Stimulated activated CD8-positive, alpha-beta memory T cell treated with anti-CD3 and anti-CD28 coated beads, Interleukin-7, amount 100 ng/mL, for 1 hour (primary cell): ENCODE measurements at regions not wholly inside any gene's neighbourhood (a gene's known extent, or its start where the extent isn't known, plus 50 kb on each side); places are given as distances from the start of the nearest gene placed in this dataset.
"Not testable (repeated sequence)": the region's sequence is repeated elsewhere in the genome, so short reads cannot be mapped to it uniquely, and the experiment has no call there.

Experiments used
- DNase-seq, 2 donors: peaks; one replicate each; pipeline ENCODE4 v3.0.0-alpha.2; 2020; ENCODE audit warnings: low read depth in 2 of 2

DNA sequence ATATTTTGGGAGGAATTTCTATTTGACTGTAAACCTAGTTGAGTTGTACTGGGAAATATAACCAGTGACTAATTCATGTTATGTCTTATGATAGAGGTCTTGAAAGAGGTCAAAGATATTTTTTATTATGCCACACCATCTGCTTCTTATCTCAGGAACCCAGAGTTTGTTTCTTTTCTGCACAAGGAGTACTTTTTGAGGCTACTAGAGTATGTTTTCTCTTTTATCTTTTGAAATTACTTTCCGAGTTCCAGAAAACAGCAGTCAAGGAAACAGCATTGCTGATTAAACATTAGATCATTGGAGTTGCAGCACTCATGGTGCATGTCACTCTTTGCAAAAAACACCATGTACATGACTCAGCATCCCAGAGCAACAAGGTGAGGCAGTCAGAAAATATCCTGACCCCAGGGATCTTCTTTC, 645.8 kb upstream of the NR2F2 start:
- no peak for DNase-seq

DNA sequence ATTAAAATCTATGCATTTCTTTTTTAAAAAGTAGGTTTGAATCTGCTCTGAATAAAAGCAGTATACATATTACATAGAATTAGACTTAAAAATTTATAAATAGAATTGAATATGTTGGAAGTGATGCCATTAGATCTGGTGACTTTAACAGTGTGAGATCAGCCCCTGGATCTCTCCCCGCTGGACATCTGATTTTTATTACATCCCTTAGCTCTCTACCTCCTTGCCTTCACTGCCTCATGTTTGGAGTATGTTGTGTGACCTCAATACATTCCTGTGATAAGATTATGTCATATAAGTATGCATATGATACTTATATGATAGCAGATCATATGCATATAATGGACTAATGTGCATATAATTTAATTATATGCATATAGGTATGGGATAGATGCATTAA, 643.4 kb upstream of the NR2F2 start:
- no peak for DNase-seq

DNA sequence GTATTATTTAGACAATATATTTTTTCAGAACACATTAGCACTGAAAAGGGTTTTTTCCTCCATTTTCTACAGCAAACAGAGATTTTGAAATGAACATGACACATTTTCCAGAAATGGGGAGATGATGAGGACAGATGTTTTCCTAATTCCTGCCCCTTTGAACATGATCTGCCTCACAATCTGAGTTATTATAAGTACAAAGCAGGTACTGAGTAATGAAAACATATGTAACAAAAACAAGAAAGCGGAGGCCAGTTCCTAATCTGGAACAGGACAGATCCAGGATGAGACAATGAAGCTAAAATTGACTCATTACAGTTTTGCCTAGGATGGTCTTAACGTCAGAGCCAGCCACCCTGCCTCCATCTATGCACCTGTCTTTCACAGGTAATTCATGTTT, 642.8 kb upstream of the NR2F2 start:
- DNase-seq, result no peak

DNA sequence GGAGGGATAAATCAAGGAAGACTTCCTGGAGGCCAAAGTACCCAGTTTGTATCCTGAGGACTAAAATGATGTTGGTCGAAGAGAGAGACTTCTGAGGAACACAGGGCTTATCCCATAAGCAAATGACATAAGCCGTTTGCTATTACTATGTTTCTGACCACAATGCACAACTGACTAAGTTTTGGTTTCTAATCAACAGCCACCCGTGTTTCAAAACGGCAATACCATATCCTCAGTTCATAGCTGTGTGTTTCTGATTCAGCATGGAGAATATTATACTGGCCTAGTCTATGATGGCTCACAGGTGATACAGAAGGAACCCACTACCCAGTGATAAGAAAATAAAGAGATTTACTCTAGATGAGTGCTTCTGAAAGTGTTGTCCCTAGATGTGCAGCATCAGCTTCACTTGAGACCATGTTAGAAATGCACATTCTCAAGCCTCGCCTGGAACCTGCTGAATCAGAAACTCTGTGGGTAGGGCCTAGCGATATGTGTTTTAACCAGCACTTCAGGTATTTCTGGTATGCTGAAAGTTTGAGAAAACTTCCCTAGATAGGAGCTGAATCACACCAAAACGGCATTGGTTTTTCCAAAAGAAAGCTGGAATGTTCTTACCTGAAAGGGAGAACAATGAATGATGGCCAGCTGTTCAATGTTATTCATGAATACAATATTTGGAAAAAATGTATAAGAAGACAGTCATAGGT, 639.7 kb upstream of the NR2F2 start:
- DNase-seq, result no peak

DNA sequence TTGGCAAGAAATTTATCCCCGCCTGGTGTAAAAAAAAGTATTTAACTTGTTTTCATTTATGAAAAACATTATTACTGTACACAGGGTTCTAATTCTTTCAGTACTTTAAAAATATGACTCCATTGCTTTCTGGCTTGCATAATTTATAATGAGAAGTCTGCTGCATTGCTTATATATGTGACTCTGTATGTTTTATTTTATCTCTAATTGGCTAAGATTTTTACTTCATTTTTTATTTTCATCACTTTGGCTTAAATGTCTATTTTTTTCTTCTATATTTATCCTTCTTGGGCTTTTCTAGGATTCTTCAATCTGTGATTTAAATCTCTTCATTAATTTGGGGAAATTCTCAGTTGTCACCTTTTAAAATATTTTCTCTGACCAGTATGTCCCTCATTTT, 636.6 kb upstream of the NR2F2 start:
- DNase-seq, result no peak

DNA sequence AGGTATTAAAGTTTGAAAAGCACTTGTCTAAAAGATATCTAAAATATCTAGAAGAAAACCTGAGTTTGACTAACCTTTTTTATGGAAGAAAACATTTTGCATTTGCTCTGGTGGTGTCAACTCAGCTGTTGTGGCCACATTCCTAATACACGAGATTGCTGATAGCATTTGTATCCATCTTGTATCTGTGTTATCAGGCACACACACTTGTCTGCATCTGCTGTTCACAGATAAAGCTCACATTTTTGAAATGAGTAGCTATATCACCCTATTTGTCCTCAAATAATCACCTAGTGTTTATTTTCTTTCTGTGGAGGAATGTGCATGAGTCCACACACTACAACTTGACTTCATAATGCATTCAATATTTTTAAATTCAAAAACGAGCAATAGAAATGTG, 632.3 kb upstream of the NR2F2 start:
- no peak for DNase-seq

DNA sequence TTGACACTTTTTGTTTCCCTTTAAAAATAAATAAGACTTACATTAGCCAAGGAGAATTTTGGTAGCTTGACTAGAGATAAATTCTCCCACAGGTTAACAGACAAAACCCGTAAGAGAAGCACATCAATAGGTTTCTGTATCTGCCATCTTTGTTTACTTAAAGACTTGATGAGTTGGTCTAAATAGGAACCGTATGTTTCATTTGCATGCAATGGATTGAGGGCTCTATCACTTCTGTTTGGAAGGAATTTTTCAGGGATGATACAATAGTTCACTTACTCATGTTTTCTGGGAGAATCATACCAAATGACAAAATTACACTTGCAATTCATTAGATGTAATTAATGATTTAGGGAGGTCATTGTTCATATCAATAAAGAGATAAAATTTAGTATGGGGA, 631.5 kb upstream of the NR2F2 start:
- no peak for DNase-seq

DNA sequence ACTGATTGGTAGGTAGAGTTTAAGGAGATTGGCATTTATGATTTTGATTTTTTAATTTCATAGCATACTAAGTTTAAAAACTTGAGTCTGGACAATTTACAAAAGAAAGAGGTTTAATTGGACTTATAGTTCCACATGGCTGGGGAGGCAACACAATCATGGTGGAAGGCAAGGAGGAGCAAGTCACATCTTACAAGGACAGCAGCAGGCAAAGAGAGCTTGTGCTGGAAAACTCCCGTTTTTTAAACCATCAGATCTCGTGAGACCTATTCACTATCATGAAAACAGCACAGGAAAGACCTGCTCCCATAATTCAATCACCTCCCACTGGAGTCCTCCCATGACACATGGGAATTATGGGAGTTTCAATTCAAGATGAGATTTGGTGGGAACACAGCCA, 630.9 kb upstream of the NR2F2 start:
- DNase-seq, result no peak

DNA sequence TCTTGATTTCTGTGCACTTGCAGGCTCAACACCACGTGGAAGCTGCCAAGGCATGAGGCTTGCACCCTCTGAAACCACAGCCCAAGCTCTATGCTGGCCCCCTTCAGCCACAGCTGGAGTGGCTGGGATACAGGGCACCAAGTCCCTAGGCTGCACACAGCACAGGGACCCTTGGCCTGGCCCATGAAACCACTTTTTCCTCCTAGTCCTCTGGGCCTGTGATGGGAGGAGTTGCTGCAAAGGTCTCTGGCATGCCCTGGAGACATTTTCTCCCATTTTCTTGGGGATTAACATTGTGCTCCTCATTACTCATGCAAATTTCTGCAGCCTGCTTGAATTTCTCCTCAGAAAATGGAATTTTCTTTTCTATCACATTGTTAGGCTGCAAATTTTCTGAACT, 629.8 kb upstream of the NR2F2 start:
- not testable (repeated sequence) for DNase-seq

DNA sequence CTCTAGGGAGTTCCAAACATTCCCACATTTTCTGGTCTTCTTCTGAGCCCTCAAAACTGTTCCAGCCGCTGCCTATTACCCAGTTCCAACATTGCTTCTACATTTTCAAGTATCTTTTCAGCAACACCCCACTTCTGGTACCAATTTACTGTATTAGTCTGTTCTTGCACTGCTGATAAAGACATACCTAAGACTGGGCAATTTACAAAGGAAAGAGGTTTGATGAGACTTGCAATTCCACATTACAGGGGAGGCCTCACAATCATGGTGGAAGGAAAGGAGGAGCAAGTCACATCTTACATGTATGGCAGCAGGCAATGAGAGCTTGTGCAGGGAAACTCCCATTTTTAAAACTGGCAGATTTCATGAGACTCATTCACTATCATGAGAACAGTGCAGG, 629.1 kb upstream of the NR2F2 start:
- DNase-seq, result no peak

DNA sequence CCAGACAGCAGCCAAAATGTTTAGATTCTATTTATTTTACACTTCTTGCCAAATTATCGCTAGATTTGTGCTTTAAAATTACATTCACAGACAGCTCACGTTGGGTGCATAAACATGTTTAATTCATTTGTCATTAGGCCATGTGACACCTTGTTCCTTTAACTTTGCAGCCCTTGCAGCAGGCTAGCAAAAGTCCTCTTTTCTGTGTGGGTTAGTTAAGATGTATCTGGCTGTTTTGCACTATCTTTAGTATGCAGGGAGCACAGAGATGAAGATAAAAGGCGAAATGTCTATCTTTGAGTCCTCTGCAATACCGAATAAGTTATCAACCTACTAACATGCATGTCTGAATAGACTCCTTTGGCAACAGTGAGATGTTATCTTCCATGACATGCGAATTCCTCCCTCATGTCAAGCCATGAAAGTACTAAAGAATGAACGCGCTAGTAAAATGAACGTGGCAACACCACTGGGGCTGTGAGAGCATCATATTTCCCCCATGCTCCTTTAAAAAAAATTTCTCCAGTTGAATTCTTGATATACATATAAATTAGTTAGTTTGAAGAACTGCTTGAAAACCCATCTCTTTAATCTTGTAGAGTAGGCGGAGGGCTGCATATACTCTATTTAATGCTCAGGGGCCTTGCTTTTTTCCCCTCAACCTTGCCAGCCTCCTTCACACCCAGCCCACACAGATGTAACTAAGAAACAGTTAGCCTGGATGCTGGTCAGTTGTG, 620.4 kb upstream of the NR2F2 start:
- no peak for DNase-seq

DNA sequence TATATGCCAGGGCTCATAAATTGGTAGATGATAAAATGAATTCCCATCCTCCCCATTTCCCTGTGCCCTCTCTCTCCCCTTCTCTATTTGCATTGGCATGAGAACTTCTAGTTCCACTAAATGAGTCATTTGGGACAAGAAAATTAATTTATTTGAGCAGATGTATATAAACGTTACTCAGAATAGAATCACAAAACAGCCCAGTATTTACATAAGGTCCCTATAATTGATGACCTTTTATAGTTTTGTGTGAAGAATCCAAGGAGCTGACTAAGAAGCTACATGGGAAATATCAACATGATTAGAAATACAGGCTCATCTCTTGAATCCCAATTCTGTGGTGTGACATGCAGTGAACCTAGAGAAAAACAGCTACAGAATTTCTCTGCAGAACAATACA, 617.7 kb upstream of the NR2F2 start:
- no peak for DNase-seq

DNA sequence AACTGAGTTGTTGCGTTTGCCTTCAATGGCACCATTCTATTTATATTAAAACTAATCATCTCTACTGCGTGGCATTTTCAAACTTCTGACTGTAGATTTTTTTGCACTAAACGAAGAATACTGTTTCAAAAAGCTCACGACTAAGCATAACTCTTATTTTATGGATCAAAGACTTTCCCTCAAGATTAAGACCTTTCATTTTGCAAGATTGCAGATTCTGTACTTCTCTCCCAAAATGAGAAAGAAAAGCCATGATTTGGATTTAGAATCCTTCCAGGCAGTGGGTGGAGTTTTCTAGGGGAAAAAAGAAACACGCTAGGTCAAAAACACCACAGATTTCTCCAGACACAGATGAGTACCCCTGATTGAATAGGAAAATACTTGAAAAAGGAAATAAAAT, 617.2 kb upstream of the NR2F2 start:
- DNase-seq, result no peak

DNA sequence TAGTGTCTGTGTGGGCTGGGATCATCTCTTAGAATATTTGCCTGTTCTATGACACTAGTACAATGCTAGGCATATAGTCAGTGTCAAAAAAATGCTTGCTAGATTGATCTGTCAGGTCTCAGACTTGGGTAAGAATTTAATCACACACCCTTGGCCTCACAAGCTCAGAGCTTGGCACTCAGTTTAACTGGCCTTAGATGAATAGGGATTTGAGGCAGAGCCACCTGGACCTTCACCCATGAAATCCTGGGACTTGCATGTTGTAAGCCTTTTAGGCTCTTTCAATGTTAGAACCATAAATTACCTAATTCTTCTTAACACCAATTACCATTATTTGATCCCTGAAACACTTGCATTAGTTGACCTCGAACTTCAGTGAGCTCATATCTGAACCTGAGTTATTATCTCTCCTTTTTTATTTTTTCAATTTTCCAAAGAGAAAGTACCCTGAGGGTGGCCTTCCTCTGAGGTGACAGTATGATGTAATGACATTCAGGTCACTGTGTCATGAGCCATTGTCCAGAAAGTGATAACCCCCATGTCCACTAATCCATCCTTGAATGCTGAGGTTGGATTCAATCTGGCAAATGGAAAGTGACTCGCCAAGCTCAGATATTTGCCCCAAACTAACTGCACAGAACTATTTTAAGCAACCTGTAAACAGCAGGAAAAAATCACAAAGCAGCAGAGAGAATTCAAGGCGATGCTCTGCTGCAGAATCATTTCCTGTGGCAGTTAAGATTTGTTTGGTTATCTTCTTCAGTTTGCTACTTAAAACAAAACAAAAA, 615.2 kb upstream of the NR2F2 start:
- no peak for DNase-seq

DNA sequence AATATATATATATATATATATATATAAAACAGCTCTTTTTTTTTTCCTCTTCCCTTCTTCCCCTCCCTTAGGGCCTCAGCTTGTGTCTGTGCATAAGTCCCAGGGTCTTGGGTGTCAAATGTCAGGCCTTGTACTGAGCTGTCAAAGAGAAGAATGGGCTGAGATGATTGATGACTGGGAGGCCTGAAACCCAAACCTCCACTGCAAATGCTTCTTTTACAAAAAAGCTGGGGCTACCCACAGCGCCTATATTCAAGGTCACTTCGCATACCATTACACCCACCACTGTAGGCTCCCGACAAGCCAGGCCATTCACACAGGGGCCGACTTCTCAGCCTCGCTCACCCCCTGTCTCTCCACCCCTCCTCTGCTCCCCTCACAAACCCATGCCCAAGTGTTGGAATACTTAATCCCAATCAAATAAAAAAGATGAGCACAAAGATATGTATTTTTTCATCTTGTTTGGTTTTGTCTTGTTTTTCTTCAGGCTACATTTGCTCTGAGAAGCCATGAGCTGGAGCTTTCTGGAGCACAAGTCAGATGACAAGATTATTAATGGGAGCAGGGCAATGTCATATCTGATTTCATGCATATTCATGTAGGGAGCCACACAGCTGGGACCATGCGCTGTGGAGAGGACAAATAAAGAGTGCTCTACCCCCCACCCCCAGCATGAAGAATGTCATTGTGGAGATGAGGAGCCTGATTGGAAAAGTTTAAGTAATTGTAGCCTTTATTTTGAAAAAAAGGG, 614.4 kb upstream of the NR2F2 start:
- DNase-seq, result no peak

DNA sequence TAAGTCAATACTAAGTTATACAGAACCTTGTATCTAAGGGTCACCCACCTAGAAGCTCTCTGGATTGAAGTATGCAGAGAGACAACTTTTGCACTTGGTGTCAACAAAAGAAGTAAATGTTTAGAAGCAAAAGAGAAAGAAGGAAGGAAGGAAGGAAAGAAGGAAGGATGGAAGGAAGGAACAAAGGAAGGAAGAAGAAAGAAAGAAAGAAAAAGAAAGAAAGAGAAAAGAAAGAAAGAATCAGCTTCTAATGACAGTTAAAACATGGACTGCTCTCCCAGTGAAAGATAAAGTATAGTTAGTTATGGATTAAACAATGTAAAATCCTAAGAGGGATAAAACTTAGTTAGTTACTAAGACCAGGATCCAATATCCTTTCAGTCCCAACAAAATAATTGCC, 613.8 kb upstream of the NR2F2 start:
- no peak for DNase-seq

DNA sequence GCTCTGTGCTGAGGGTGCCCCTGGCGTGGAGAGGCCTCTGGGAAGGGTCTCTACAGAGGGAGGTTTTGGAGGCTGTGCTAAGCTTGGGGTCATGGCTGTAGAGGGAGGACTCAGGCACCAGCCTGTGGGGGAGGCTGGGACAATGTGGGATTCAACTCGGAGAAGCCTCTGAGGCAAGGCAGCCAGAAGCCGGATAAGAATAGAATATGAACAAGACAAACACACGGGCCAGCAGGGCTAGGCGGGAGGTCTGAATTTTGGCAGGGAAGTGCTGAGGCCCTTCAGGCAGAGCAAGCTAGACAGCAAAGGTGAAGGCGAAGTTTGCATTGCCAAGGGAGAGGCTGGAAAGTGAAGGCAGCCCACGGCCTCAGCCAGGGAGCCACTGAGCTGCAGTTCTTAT, 612.1 kb upstream of the NR2F2 start:
- no peak for DNase-seq

DNA sequence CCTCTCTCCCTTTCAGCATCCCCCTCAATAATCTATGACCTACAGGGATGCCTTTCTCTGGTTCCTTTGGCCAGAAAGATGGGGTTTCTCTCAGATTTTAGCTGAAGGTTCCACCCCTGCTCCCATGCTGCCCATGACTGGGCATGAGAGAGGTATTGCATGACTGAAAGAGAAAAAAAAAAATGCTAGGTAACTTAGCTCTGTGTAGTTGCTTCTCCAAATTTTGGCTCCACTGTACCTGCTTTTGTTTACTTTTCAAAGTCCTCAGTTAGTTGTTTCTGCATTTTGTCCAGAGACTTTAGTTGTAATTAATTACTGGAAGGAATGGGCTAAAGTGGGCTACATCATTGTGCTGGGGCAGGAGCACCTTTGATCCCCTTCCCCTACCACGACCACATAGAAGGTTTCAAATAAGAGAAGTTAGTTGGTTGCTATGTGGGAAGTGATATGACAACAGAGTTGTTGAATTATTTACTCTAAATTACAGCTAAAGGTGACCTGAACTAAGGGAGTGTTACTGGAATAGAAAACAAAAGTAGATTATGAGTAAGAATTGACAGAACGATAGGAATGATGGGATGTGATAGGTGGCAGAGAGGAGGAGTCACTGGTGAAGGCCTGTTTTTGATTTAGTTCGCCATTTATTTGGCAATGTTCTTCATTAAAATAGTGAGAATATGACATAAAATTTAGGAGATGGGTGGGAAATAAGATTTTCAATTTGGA, 605.4 kb upstream of the NR2F2 start:
- DNase-seq, result no peak

DNA sequence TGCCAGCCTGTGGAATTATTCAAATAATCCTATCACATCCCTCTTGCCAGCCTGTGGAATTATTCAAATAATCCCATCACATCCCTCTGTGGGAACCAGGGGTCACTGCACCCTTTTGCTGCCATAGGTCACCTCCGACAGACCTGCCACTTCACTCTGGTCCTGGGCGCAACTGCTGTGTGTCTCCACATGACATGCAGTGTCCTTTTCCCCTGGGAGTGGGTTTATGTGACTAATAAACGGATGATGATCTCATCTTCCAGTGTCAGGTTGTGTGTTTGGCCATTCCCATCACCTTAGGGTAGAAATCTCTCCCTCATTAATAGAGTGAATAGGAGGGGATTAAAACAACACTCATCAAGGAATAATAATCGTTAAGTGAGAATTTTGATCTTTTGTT, 603.6 kb upstream of the NR2F2 start:
- no peak for DNase-seq

DNA sequence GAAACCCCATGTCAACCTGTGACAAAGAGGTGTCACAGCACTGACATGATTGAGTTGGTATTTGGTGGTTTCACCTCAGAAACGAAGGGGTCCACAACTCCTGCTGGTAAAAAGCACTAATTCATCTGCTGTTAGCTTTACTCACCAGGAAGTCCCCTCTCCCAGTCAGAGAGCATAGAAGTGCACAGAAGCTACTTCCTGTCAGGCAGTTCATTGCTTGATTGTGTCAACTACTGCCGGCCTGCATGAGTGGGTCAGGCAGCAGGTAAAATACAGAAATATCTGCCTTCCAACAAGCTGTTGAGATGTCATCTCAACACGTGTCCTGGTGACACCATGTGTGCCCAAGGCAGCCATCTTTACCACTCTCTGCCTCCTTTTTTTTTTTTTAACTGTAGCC, 596.6 kb upstream of the NR2F2 start:
- DNase-seq, result no peak
